GM23248 (cell line): ENCODE measurements at regions not wholly inside any gene's neighbourhood (a gene's known extent, or its start where the extent isn't known, plus 50 kb on each side); places are given as distances from the start of the nearest gene placed in this dataset.

Experiments
- EZH2 ChIP-seq: fragments of 200-600 bp; sonication (generic); IDR thresholded peaks from 2 replicates; pipeline ENCODE4 v1.6.1; 2018; ENCODE audit warnings: antibody characterized with exemption, mild to moderate bottlenecking; ENCODE audit not compliant: insufficient read depth, poor library complexity, severe bottlenecking
- EZH2phosphoT487 ChIP-seq: fragments of 200-600 bp; sonication (generic); IDR thresholded peaks from 2 replicates; pipeline ENCODE4 v1.6.1; 2018; ENCODE audit warnings: antibody characterized with exemption, moderate library complexity, mild to moderate bottlenecking, low read depth; ENCODE audit not compliant: insufficient read depth

GRCh38 chr9:73773896-73774295 is 622.2 kb downstream of the ANXA1 start:
- TF ChIP-seq EZH2: no peak
- TF ChIP-seq EZH2phosphoT487: no peak
